HepG2 (cell line): ENCODE measurements at regions not wholly inside any gene's neighbourhood (a gene's known extent, or its start where the extent isn't known, plus 50 kb on each side); places are given as distances from the start of the nearest gene placed in this dataset.

ENCODE experiments used
- ATAC-seq: fragments of 200-7000 bp; cut with Tn5 transposase; 3 replicates; pipeline ENCODE4 v1.9.1; 2020; ENCODE audit warnings: mild to moderate bottlenecking, moderate library complexity
- BruUV-seq: library from RNA; stranded (reverse); fragments of 400-500 nt; replicated peaks from 2 replicates; lab custom pipeline; 2021; lab: Mats Ljungman, UMichigan
- CTCF ChIA-PET: fragments of 300-600 bp; formaldehyde crosslinking; extraction: SDS; loops from one replicate; lab custom pipeline; 2021; ENCODE audit warnings: low total read pairs, inconsistent platforms, low intra/inter-chr PET ratio; lab: Yijun Ruan, JAX
- POLR2A ChIA-PET: fragments of 350-600 bp; sonication (Branson Sonifier 250); formaldehyde crosslinking; loops from one replicate; lab custom pipeline; 2020; ENCODE audit warnings: antibody characterized with exemption, inconsistent platforms; lab: Yijun Ruan, JAX
- DNase-seq: peaks from one replicate; pipeline ENCODE4 v3.0.0-alpha.2; 2015; ENCODE audit warnings: low spot score
- FAIRE-seq: peaks from 3 replicates; lab custom pipeline; 2011; peaks lifted over from hg19 to GRCh38; lab: Jason Lieb, UNC
- H2AFZ ChIP-seq: one replicate; pipeline ENCODE4 v1.6.1; 2011; ENCODE audit warnings: low read length, inconsistent platforms
- H3K27ac ChIP-seq: fragments of 300-600 bp; 3 replicates; pipeline ENCODE4 v1.8.0; 2011; ENCODE audit warnings: mixed run types, mild to moderate bottlenecking, mixed read lengths, low read length, inconsistent platforms; ENCODE audit not compliant: insufficient read depth; ENCODE audit errors: extremely low read length
- H3K27me3 ChIP-seq, 2 experiments: fragments of 200-600 bp in 1 of 2; 2 replicates in 1 of 2; 3 replicates in 1 of 2; pipeline versions ENCODE4 v1.6.0 to v1.8.0; 2011; ENCODE audit warnings: low read length in 2 of 2, mild to moderate bottlenecking in 2 of 2, moderate library complexity in 2 of 2, inconsistent platforms in 1 of 2; ENCODE audit not compliant: insufficient read depth in 2 of 2, control insufficient read depth in 1 of 2
- H3K36me3 ChIP-seq, 2 experiments: fragments of 200-600 bp in 1 of 2; replicated peaks in 1 of 2; 2 replicates in 1 of 2; 3 replicates in 1 of 2; pipeline versions ENCODE4 v1.5.1 to v1.8.0; 2011; ENCODE audit warnings: low read length in 2 of 2, inconsistent platforms in 1 of 2; ENCODE audit not compliant: insufficient read depth in 2 of 2, control insufficient read depth in 1 of 2
- H3K4me1 ChIP-seq: 2 replicates; pipeline ENCODE4 v1.5.1; 2012; ENCODE audit warnings: low read length, inconsistent platforms; ENCODE audit not compliant: insufficient read depth
- H3K4me2 ChIP-seq: 2 replicates; pipeline ENCODE4 v1.6.0; 2011; ENCODE audit warnings: low read depth, low read length, inconsistent platforms
- H3K4me3 ChIP-seq, 3 experiments: fragments of 200-600 bp in 1 of 3; sonication (generic), shearing (Covaris generic) in 1 of 3; replicated peaks in 1 of 3; 2 replicates each; pipeline ENCODE4 v1.5.1; 2011 to 2016; ENCODE audit warnings: low read length in 3 of 3, inconsistent platforms in 2 of 3, low read depth in 2 of 3, mild to moderate bottlenecking in 2 of 3, control low read depth in 1 of 3, mixed read lengths in 1 of 3; ENCODE audit not compliant: insufficient read depth in 1 of 3
- H3K79me2 ChIP-seq: one replicate; pipeline ENCODE4 v1.6.1; 2011; ENCODE audit warnings: low read length, inconsistent platforms; ENCODE audit not compliant: insufficient read depth
- H3K9ac ChIP-seq: 2 replicates; pipeline ENCODE4 v1.6.0; 2011; ENCODE audit warnings: mild to moderate bottlenecking, low read depth, low read length, inconsistent platforms; ENCODE audit not compliant: insufficient read depth
- H3K9me3 ChIP-seq: 2 replicates; pipeline ENCODE4 v1.5.1; 2012; ENCODE audit warnings: mild to moderate bottlenecking, low read length
- H4K20me1 ChIP-seq: 2 replicates; pipeline ENCODE4 v1.6.0; 2011; ENCODE audit warnings: inconsistent platforms, mild to moderate bottlenecking, low read length, moderate library complexity; ENCODE audit not compliant: insufficient read depth
- ATF7 ChIP-seq, 2 experiments: fragments of 450-650 bp in 1 of 2; sonication (generic) in 1 of 2; formaldehyde crosslinking in 1 of 2; IDR thresholded peaks; 2 replicates each; pipeline versions ENCODE4 v1.4.0 to v1.6.1; 2016 to 2020; ENCODE audit warnings: antibody characterized with exemption in 1 of 2, mild to moderate bottlenecking in 1 of 2, missing genetic modification reagents in 1 of 2
- ATRX ChIP-seq: sonication (generic); formaldehyde crosslinking; IDR thresholded peaks from 2 replicates; pipeline ENCODE4 v1.4.0; 2020; ENCODE audit warnings: missing genetic modification reagents, borderline replicate concordance
- CBX5 ChIP-seq: sonication (generic); formaldehyde crosslinking; IDR thresholded peaks from 2 replicates; pipeline ENCODE4 v1.4.0; 2020; ENCODE audit warnings: missing genetic modification reagents, borderline replicate concordance
- CEBPB ChIP-seq: IDR thresholded peaks from 2 replicates; pipeline ENCODE4 v1.6.1; 2011; ENCODE audit warnings: low read depth, low read length, improper control_type of control experiment, borderline replicate concordance
- CREB1 ChIP-seq, 2 experiments: fragments of 450-650 bp in 1 of 2; IDR thresholded peaks; 2 replicates each; pipeline ENCODE4 v1.6.1; 2016 to 2017; ENCODE audit warnings: control low read depth in 1 of 2, mild to moderate bottlenecking in 1 of 2, missing compliant biosample characterization in 1 of 2, missing genetic modification characterization in 1 of 2
- FOXA3 ChIP-seq: IDR thresholded peaks from 2 replicates; pipeline ENCODE4 v1.6.1; 2016; ENCODE audit warnings: missing genetic modification reagents, missing compliant biosample characterization
- FOXP1 ChIP-seq, 2 experiments: fragments of 450-650 bp in 1 of 2; IDR thresholded peaks; 2 replicates each; pipeline ENCODE4 v1.6.1; 2017 to 2018; ENCODE audit warnings: antibody characterized with exemption in 1 of 2
- GFI1 ChIP-seq: sonication (generic); formaldehyde crosslinking; IDR thresholded peaks from 2 replicates; pipeline ENCODE4 v1.5.0; 2020; ENCODE audit warnings: missing genetic modification reagents, mild to moderate bottlenecking, borderline replicate concordance
- IKZF1 ChIP-seq: fragments of 450-650 bp; IDR thresholded peaks from 2 replicates; pipeline ENCODE4 v1.7.1; 2016
- POGZ ChIP-seq: sonication (generic); formaldehyde crosslinking; IDR thresholded peaks from 2 replicates; pipeline ENCODE4 v1.4.0; 2020; ENCODE audit warnings: mild to moderate bottlenecking, missing genetic modification reagents
- PRMT3 ChIP-seq: sonication (generic); formaldehyde crosslinking; IDR thresholded peaks from 2 replicates; pipeline ENCODE4 v1.8.1; 2022; ENCODE audit warnings: low read depth, mild to moderate bottlenecking, moderate library complexity, missing genetic modification reagents, borderline replicate concordance
- RAD21 ChIP-seq: fragments of 450-650 bp; formaldehyde crosslinking; IDR thresholded peaks from 2 replicates; pipeline ENCODE4 v1.5.0; 2020; ENCODE audit warnings: mild to moderate bottlenecking
- SOX5 ChIP-seq: IDR thresholded peaks from 2 replicates; pipeline ENCODE4 v1.6.1; 2016; ENCODE audit warnings: borderline replicate concordance
- TCF7 ChIP-seq: sonication (generic); IDR thresholded peaks from 2 replicates; pipeline ENCODE4 v1.6.1; 2016; ENCODE audit warnings: antibody characterized with exemption, low read depth
- ZIK1 ChIP-seq: sonication (generic); formaldehyde crosslinking; IDR thresholded peaks from 2 replicates; pipeline ENCODE4 v1.5.0; 2020; ENCODE audit warnings: mild to moderate bottlenecking, low read depth, missing genetic modification reagents, borderline replicate concordance
- ZNF282 ChIP-seq: fragments of 450-650 bp; IDR thresholded peaks from 2 replicates; pipeline ENCODE4 v1.6.1; 2018; ENCODE audit not compliant: partially characterized antibody
- ZNF337 ChIP-seq: sonication (generic); formaldehyde crosslinking; IDR thresholded peaks from 2 replicates; pipeline ENCODE4 v1.5.1; 2020; ENCODE audit warnings: missing genetic modification reagents, low read depth, mild to moderate bottlenecking, borderline replicate concordance
- ZNF883 ChIP-seq: sonication (generic); formaldehyde crosslinking; IDR thresholded peaks from 2 replicates; pipeline ENCODE4 v1.5.1; 2020; ENCODE audit warnings: mild to moderate bottlenecking, missing genetic modification reagents; ENCODE audit errors: not compliant biosample characterization
- WGBS: methylation state at CpG from one replicate; pipeline ENCODE4 v1.1.6; 2017; ENCODE audit warnings: low lambda C conversion rate; 5-methylcytosine and 5-hydroxymethylcytosine counted together
- in situ Hi-C: cut with HindIII; loops from 2 replicates; pipeline ENCODE4 v1.10.0; 2017; ENCODE audit warnings: low pct_unique_long_range_greater_than_20kb; ENCODE audit not compliant: extremely low pct_ligation_motif_present
- intact Hi-C: fragments of 100-400 bp; cut with micrococcal nuclease; formaldehyde crosslinking; loops from one replicate; pipeline ENCODE4 v1.10.0; 2022; ENCODE audit not compliant: unreplicated experiment
- TF ChIP-seq, protein P1 (sequence below): fragments of 450-650 bp; IDR thresholded peaks from 2 replicates; pipeline ENCODE4 v1.6.1; 2016
- TF ChIP-seq, protein P2 (sequence below): sonication (generic); formaldehyde crosslinking; IDR thresholded peaks from 2 replicates; pipeline ENCODE4 v1.5.0; 2020; ENCODE audit warnings: missing genetic modification reagents
- TF ChIP-seq, protein P3 (sequence below): fragments of 450-650 bp; IDR thresholded peaks from 2 replicates; pipeline ENCODE4 v1.6.1; 2017
- TF ChIP-seq, protein P4 (sequence below): IDR thresholded peaks from 2 replicates; pipeline ENCODE4 v1.6.1; 2016; ENCODE audit warnings: mild to moderate bottlenecking

DNA sequence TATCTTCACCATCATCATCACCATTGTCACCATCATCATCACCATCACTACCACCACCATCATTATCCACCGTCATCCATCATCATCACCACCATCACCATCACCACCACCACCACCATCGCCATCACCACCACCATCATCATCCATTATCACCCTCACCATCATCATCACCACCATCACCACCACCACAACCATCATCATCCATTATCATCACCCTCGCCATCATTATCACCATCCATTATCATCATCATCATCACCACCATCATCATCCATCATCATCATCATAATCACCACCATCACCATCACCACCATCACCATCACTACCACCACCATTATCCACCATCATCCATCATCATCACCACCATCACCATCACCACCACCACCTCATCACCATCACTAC lies 95.6 kb downstream of the C16orf95 start:
- Histone ChIP-seq H3K4me3 (no peak overlapping the region), H3K4me1 (no peaks in the 10 kb centered on the region), H2AFZ (no peak overlapping the region), H3K4me2 (no peak overlapping the region), H3K9me3 (no peaks in the 10 kb centered on the region), H3K79me2 (no peaks in the 10 kb centered on the region), H3K27ac (no peak overlapping the region), H3K36me3 (no peaks in the 10 kb centered on the region), H3K9ac (no peak overlapping the region), H4K20me1 (no peaks in the 10 kb centered on the region), H3K27me3 (no peaks in the 10 kb centered on the region; a peak in 1 of 5 replicates)
- intact Hi-C loops (no loop called here), in situ Hi-C loops (no loop called here)
- CTCF ChIA-PET, result no interaction called here
- DNase-seq (no peak), FAIRE-seq (no peak), ATAC-seq (no peak)
- 23% methylated on average over 3 of the region's 3 CpGs for WGBS
- POLR2A ChIA-PET, result no interaction called here
- no TSS peak for BruUV-seq
- no peak for TF ChIP-seq CBX5 (CRISPR knock-in tag)
- TF ChIP-seq CEBPB, result no peak
- TF ChIP-seq CREB1 (IDR thresholded peaks at IDR 0.05), result peak; percentile 97
- no peak for TF ChIP-seq CREB1 (CRISPR knock-in tag; IDR thresholded peaks at IDR 0.05)
- TF ChIP-seq, protein P1, sequence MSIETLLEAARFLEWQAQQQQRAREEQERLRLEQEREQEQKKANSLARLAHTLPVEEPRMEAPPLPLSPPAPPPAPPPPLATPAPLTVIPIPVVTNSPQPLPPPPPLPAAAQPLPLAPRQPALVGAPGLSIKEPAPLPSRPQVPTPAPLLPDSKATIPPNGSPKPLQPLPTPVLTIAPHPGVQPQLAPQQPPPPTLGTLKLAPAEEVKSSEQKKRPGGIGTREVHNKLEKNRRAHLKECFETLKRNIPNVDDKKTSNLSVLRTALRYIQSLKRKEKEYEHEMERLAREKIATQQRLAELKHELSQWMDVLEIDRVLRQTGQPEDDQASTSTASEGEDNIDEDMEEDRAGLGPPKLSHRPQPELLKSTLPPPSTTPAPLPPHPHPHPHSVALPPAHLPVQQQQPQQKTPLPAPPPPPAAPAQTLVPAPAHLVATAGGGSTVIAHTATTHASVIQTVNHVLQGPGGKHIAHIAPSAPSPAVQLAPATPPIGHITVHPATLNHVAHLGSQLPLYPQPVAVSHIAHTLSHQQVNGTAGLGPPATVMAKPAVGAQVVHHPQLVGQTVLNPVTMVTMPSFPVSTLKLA, result no peak
- TF ChIP-seq, protein P2, sequence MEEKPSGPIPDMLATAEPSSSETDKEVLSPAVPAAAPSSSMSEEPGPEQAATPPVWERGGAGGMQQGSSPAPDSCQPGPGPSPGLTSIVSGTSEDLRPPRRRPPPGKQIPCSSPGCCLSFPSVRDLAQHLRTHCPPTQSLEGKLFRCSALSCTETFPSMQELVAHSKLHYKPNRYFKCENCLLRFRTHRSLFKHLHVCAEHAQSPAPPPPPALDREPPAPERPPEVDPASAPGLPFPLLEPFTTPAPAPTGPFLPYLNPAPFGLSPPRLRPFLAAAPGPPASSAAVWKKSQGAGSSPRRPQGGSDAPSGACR, result no peak
- TF ChIP-seq ATRX (CRISPR knock-in tag), result no peak
- no peak for TF ChIP-seq SOX5
- 0 out of 2 replicates have a peak, but pooled peaks have one; percentile 13 for TF ChIP-seq FOXP1 (IDR thresholded peaks at IDR 0.05)
- no peak for TF ChIP-seq FOXP1 (CRISPR knock-in tag; IDR thresholded peaks at IDR 0.05)
- TF ChIP-seq, protein P3, sequence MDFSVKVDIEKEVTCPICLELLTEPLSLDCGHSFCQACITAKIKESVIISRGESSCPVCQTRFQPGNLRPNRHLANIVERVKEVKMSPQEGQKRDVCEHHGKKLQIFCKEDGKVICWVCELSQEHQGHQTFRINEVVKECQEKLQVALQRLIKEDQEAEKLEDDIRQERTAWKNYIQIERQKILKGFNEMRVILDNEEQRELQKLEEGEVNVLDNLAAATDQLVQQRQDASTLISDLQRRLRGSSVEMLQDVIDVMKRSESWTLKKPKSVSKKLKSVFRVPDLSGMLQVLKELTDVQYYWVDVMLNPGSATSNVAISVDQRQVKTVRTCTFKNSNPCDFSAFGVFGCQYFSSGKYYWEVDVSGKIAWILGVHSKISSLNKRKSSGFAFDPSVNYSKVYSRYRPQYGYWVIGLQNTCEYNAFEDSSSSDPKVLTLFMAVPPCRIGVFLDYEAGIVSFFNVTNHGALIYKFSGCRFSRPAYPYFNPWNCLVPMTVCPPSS, result peak; percentile 69; the same call in 1 of the 2 replicates
- TF ChIP-seq ZNF282, result peak; percentile 68
- TF ChIP-seq, protein P4, sequence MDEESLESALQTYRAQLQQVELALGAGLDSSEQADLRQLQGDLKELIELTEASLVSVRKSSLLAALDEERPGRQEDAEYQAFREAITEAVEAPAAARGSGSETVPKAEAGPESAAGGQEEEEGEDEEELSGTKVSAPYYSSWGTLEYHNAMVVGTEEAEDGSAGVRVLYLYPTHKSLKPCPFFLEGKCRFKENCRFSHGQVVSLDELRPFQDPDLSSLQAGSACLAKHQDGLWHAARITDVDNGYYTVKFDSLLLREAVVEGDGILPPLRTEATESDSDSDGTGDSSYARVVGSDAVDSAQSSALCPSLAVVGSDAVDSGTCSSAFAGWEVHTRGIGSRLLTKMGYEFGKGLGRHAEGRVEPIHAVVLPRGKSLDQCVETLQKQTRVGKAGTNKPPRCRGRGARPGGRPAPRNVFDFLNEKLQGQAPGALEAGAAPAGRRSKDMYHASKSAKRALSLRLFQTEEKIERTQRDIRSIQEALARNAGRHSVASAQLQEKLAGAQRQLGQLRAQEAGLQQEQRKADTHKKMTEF (CRISPR knock-in tag), result no peak
- TF ChIP-seq GFI1 (CRISPR knock-in tag), result no peak
- TF ChIP-seq TCF7, result no peak
- no peak for TF ChIP-seq ZIK1 (CRISPR knock-in tag)
- TF ChIP-seq ZNF337 (CRISPR knock-in tag), result no peak
- peak; percentile 31; the same call in 1 of the 2 replicates for TF ChIP-seq ATF7 (IDR thresholded peaks at IDR 0.05)
- TF ChIP-seq ATF7 (CRISPR knock-in tag; IDR thresholded peaks at IDR 0.05), result no peak
- no peak for TF ChIP-seq POGZ (CRISPR knock-in tag)
- TF ChIP-seq FOXA3, result no peak
- TF ChIP-seq ZNF883 (CRISPR knock-in tag), result no peak
- TF ChIP-seq RAD21 (CRISPR knock-in tag), result no peak
- TF ChIP-seq IKZF1, result 0 out of 2 replicates have a peak, but pooled peaks have one; percentile 61
- TF ChIP-seq PRMT3 (CRISPR knock-in tag), result no peak
